HG03575 (cell line): ENCODE measurements at regions not wholly inside any gene's neighbourhood (a gene's known extent, or its start where the extent isn't known, plus 50 kb on each side); places are given as distances from the start of the nearest gene placed in this dataset.

Source experiments
- ATAC-seq: cut with Tn5 transposase; IDR thresholded peaks from one replicate; pipeline ENCODE4 v1.9.1; 2021; ENCODE audit not compliant: unreplicated experiment, insufficient number of reproducible peaks, low FRiP score; ENCODE audit errors: extremely low read depth

GRCh38 chr9:115992834-115993233, 160.8 kb upstream of the PAPPA start:
- ATAC-seq, result no peak

GRCh38 chr9:115997923-115998322, 155.7 kb upstream of the PAPPA start:
- no peak for ATAC-seq

- no peak for ATAC-seq
Measured at GRCh38 chr9:115998666-115999065, 154.9 kb upstream of the PAPPA start.

DNA sequence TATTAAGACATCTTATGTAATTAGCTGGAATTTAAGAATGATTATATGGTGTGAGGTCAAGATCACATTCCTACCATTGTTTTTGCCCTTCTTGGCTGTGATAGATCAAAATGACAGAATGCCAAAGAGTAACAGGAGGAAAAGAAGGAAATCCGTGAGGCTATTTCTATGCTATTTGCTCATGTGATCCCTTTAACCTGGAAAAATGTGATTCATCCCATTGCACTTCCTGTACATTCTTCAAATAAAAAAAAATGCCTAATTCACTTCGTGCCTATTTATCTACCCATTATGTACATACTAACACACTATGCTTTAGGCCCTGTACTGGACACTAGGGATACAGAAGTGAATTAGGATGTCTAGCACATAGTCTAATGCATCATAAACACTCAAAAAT, 154.1 kb upstream of the PAPPA start:
- no peak for ATAC-seq

DNA sequence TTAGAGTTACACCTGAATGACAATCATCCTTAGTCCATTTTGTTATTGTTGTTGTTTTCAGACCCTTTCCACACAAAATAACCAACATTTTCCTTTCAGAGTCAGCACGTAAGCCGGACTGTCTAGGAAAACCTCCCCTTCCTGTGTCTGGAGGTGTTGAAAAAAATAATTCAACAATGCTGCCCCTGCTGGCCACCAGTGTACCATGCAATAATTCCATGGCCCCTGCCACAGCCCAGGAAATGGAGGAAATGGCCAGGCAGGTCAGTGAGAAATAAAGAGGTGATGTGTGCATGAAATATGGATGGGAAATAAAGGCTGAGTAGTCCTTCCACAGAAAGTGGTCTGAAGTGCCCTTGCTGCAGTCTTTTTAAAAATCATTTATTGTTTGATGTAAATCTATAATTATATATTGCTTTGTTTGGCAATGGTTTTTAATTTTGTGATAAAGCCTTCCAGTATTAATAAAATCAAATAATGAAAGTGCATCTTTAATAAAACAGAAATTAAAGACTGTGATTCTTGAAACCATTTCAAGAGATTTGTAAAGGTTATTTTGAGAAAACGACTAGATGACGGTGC, 152.8 kb upstream of the PAPPA start:
- ATAC-seq, result peak; percentile 61

- ATAC-seq, result no peak
Measured at GRCh38 chr9:116002181-116002580, 151.4 kb upstream of the PAPPA start.

DNA sequence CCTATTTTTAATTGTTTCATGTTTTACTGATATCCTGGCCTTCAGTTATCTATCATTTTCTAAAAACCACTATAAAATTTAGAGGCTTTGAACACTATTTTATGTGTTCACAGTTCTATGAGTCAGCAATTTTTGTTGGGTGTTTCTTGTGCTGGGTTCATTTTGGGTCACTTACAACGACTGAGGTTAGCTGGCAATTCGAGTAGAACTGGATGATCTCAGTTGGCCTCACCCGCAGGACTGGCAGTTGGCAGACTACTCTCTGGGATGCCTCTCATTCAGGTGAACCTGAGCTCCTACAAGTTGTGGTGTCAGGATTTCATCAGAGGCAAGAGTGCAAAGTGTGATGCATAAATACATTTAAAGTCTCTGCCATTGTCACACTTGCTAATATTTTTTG, 151.0 kb upstream of the PAPPA start:
- no peak for ATAC-seq

DNA sequence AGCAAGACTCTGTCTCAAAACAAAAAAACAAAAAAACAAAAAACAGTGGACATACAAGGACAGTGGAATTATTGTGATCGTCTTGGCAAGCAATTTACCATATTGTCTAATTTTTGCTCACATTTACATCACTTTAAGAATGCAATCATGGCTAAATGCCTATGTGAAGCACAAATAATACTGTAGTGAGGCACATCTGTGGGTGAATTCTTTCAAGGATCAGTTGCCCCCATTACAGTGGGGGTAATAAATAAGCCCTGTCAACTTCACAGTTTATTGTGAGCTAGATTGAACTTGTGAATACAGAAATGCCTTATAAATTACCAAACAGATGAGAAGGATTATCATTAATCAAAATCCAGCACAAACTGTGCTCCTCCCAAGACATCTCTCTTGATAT, 150.2 kb upstream of the PAPPA start:
- no peak for ATAC-seq

DNA sequence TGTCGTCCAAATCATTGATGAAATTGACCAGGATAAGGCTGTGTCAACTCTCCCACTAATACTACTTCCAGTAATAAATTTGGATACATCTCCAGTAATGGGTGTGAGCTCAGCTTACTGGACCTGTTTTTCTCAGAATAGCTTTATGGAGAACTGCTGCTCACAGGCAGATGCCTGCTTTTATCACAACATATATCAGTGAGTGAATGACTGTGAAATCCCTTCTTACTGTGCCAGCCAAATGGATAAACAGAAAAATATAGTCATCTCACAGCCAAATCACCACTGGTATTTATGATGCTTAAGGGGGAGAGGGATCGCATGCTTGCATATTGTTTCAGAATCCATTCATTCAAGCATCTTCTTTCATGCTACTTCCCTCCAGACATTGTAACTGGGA, 148.4 kb upstream of the PAPPA start:
- ATAC-seq, result no peak

DNA sequence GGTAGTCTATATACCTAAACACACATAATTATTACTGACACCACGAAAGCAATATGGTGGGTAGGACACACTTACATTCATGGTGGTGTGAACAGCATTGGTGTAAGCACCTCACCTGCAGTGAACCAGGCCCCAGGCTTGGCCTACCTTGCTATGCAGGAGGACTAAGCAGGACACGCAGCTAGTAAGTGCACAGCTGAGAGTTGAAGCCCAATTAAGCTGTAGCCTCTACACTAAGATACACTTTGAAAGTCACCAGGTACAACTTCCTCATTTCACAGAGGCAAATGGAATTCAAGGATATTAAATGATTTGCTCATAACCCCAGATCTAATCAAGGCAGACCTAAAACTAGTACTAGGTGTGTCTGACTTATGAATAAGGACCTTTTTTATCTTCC, 145.8 kb upstream of the PAPPA start:
- no peak for ATAC-seq

DNA sequence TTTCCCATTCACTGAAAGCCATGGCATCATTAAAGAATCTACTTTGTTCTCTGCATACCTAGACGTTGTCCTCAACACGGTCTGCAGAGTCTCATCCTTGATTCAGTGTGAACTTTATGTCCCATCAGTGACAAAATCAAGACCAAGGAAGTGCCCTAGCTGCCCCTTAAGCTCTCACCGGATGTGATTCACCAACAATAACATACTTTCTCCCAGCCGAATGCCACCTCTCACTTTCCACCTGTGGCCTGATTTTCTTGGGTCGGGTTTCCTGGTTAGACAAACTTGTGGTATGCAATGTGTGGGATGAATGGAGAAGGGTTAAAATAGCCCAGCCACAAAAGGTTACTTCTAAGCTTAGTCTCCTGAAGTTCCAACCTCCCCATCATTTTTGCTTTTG, 145.3 kb upstream of the PAPPA start:
- ATAC-seq, result no peak

- no peak for ATAC-seq
Measured at GRCh38 chr9:116009420-116009819, 144.2 kb upstream of the PAPPA start.

- ATAC-seq, result no peak
Measured at GRCh38 chr9:116015855-116016254, 137.7 kb upstream of the PAPPA start.

DNA sequence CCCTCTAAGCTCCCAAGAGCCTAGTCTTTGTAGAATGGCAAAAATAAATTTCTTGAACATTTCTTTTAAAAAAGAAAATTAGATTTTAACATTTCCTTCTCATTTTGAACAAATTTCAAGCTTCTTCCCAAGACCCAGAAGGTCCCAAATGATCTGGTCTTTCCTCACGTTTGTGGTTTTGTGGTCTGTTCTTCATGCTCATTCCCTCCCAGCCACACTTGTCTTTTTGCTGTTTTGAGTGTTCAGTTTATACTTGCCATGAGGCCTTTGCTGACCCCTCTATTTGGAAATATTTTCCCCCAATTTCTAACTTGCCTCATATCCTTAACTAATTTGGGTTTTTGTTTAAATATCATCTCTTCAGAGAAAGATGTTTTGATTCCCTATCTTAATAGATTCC, 133.4 kb upstream of the PAPPA start:
- ATAC-seq, result no peak

GRCh38 chr9:116020801-116021200, 132.8 kb upstream of the PAPPA start:
- no peak for ATAC-seq

DNA sequence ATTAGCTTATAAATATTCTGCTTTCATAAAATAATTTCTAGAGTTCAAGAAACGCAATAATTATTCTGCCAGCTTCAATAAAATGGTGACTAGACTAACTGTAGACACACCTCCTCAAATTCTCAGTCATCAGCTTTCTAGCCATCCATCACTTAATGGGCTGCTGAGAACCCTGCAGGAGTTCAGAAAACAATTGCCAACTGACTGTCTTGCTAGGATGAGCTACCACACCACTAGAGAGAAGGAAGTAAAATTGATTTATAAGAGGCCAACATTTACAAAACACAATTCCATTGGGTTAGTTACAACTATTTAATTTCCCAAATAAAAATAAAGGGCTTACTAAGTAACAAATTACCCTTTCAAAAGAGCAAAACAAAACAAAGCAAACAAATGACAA, 126.5 kb upstream of the PAPPA start:
- no peak for ATAC-seq

DNA sequence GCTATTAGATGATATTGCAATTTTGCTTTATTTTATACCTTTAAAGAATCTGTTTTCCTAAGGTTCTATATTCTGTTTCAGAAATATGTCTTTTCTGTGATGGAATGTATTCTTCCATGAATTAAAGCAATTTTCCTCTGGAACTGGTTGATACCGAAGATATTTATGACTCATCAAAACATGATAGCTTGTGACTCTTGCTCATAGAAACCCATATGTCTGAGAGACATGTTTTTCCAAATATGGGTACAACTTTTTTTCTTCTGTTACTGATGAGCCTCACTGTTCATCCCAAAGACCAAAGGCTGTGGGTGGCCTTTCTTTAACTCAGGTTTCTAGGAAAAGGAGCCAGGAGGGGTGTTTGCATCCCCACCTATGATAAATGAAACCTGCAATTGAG, 126.1 kb upstream of the PAPPA start:
- no peak for ATAC-seq

GRCh38 chr9:116027951-116028350, 125.6 kb upstream of the PAPPA start:
- ATAC-seq, result no peak

- ATAC-seq, result no peak
Measured at GRCh38 chr9:116030517-116030916, 123.1 kb upstream of the PAPPA start.

DNA sequence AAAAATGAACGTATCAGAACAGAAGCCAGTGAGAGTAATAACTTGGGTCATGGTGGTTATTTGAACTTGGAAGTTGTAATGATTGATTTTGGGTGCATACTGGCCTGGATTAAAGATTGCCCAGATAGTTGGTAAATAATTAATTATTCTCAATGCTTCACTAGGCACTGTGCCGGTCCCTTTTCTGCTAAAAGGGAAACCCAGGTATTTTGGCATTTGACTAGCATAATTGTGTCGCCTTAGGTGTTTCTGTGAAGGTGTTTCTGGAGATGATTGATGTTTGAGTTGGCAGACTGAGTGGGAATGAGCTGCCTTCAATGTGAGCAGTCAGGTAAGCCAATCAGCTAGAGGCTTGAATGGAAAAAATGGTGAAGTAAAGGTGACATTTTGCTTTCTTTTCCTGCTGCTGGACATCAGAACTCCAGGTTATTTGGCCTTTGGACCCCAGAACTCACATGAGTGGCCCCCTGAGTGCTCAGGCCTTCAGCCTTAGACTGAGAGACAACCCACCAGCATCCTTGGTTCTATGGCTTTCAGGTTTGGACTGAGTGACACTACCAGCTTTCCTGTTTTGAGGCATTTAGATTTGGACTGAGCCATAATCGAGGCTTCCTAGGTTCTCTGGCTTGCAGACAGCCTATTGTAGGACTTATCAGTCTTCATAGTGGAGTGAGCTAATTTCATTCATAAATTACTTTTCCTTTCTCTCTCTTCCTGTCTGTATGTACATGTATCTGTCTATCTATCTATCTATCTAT, 120.7 kb upstream of the PAPPA start:
- ATAC-seq, result no peak

GRCh38 chr9:116039312-116039711, 114.3 kb upstream of the PAPPA start:
- ATAC-seq, result no peak
